Kidney tubule cell (primary cell): ENCODE measurements at regions not wholly inside any gene's neighbourhood (a gene's known extent, or its start where the extent isn't known, plus 50 kb on each side); places are given as distances from the start of the nearest gene placed in this dataset.
"Not testable (repeated sequence)": the region's sequence is repeated elsewhere in the genome, so short reads cannot be mapped to it uniquely, and the experiment has no call there.

ENCODE experiments used
- DNase-seq: peaks from one replicate; pipeline ENCODE4 v3.0.0-alpha.2; 2018; ENCODE audit warnings: low spot score

DNA sequence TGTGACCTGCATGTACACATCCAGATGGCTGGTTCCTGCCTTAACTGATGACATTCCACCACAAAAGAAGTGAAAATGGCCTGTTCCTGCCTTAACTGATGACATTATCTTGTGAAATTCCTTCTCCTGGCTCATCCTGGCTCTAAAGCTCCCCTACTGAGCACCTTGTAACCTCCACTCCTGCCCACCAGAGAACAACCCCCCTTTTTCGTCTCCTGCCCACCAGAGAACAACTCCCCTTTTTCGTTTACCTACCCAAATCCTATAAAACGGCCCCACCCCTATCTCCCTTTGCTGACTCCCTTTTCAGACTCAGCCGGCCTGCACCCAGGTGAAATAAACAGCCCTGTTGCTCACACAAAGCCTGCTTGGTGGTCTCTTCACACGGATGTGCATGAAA is 212.2 kb downstream of the KITLG start:
- not testable (repeated sequence) for DNase-seq

DNA sequence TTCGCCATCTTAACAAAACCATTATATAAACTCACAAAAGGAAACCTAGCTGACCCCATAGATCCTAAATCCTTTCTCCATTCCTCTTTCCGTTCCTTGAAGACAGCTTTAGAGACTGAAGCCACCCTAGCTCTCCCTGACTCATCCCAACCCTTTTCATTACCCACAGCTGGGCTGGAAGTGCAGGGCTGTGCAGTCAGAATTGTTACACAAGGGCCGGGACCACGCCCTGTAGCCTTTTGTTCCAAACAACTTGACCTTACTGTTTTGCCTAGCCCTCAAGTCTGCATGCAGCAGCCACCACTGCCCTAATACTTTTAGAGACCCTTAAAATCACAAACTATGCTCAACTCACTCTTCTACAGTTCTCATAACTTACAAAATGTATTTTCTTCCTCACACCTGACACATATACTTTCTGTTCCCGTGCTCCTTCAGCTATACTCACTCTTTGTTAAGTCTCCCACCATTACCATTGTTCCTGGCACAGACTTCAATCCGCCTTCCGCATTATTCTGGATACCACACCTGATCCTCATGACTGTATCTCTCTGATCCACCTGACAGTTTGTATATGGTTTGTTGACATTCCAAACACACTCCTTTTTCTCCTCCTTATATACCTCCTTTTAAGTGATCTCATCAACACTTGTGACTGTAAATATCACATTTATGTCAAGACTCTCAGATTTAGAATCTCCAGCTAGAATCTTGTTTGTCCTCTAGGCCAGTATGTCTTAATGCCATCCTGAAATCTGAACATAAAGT is 208.7 kb downstream of the KITLG start:
- no peak for DNase-seq

- peak; percentile 37 for DNase-seq
Measured at GRCh38 chr12:88375306-88376305, 204.7 kb downstream of the KITLG start.

- DNase-seq = no peak
Measured at GRCh38 chr12:88377973-88378372, 202.3 kb downstream of the KITLG start.

DNA sequence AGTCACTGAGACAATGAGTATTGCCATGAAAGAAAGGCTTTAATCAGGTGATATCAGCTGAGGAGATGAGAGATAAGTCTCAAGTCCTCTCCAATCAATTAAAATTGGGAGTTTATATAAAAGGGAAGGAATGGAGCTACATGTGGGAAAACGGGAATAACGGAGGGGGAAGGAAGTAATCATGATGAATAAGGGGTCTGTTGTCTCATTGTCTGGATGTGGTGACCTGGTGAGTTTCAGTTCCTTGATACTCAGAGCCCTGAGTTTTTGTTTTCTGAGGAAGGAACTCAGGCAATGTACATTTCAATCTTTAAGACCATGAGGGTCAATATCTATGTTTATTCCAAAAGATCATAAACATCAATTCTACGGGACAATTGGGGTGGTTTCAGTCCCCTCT is 198.8 kb downstream of the KITLG start:
- no peak for DNase-seq

- DNase-seq = no peak
Measured at GRCh38 chr12:88383405-88383804, 196.9 kb downstream of the KITLG start.

DNA sequence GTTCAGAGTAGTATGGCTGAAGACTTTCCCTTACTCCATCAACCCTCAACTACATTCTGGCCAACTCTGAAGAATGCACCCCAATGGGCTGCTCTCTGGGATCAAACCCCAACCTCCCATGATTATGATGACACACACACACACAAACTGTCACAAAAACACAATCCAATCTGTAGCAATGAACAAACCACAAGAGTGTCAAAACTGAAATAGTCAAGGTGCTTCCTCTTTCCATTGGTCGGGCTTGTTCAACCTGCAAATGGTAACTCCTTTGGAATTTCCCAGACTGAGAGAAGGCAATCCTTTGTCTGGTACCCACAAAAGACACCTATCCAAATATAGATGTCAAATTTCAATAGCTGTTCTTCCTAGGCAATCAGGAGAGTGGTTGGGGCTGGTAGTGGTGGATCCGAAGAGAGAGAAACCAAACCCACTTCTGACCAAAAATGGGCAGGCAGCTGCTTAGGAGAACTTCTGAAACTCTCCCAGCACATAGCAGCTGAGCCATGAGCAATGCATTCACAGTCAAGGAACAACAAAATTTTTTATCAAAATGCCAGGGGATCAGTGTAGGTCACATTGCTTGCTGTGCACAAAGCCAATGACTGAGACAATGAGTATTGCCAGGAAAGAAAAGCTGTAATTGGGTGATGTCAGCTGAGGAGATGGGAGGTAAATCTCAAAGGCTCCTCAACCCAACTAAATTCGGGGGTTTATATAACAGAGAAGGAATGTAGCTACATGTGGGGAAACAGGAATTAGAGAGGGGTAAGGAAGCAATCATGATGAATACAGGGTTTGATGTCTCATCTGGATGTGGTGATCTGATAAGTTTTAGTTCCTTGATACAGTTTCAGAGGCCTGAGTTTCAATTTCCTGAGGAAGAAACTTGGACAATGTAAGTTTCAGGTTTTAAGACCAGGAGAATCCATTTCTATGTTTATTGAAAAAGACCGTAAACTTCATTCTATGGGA is 191.4 kb downstream of the KITLG start:
- peak; percentile 32 for DNase-seq

- no peak for DNase-seq
Measured at GRCh38 chr12:88390811-88391210, 189.5 kb downstream of the KITLG start.

DNA sequence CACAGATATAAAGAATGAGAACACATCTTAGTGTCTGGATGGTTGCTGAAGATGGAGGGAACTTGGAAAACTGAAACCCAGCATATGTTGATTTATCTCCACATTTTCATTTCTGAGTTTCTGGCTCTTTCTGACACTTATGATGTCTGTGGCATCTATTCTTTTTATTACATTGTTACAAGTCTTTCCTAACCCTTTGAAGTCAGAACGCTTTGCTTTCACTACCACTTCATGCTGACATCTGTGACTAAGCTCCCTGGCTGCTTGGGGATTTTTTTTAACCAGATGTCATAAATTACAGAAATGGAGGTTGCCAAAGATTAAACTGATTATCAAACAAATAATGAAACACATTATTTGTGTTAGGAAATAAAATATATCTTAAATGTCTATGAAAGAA is 188.7 kb downstream of the KITLG start:
- DNase-seq = peak; percentile 77

- peak; percentile 56 for DNase-seq
Measured at GRCh38 chr12:88393017-88393767, 187.1 kb downstream of the KITLG start.

DNA sequence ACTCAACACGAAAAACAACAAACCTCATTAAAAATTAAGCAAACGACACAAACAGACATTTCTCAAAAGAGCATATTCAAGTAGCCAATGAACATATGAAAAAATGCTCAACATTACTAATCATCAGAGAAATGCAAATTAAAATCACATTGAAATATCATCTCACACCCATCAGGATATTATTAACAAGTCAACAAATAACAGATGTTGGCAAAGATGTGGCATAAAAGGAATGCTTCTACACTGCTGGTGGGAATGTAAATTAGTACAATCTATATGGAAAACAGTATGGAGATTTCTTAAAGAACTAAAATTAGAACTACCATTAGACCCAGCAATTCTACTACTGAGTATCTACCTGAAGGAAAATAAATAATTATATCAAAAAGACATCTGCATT is 182.2 kb downstream of the KITLG start:
- DNase-seq = no peak

GRCh38 chr12:88399811-88400210 is 180.5 kb downstream of the KITLG start:
- DNase-seq = peak; percentile 41

GRCh38 chr12:88400302-88400701 is 180.0 kb downstream of the KITLG start:
- no peak for DNase-seq

- DNase-seq = no peak
Measured at GRCh38 chr12:88401155-88401554, 179.1 kb downstream of the KITLG start.

- DNase-seq = no peak
Measured at GRCh38 chr12:88406905-88407304, 173.4 kb downstream of the KITLG start.

GRCh38 chr12:88408823-88409222 is 171.4 kb downstream of the KITLG start:
- peak; percentile 59 for DNase-seq

GRCh38 chr12:88409257-88409656 is 171.0 kb downstream of the KITLG start:
- DNase-seq = no peak

DNA sequence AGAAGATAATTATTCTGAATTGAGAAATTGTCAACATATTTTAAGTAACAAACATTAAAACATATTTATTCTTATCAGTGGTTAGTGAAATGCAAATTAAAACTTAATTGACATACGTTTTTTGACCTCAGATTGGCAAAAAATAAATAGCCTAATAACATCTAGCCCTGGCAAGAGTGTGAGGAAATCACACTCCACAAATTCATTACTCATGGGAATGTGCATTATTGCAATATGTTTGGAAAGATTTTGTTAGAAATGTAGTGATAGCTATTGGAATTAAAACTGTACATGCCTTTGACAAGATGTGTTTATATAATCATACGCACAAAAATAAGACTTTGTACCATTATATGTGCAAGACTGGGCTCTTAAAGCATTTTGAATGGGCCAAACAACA is 168.6 kb downstream of the KITLG start:
- DNase-seq = no peak

DNA sequence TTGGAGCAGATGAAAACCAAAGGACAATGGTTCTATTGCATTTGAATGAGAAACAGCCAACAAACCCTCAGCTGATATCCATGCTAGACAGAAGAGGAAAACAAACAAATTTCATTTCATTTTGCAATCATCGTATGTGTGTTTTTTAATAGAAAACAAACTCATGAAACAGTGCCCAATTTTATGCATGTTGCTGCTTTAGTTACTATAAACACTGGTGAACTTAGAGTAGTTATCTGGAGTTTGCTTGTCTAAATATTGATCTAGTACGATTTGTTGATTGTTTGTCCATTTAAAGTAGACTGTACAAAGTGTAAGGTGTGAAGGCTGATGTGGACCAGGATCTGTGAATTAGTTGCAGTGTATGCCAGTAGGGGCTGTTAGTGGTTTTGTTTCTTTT is 166.6 kb downstream of the KITLG start:
- no peak for DNase-seq

DNA sequence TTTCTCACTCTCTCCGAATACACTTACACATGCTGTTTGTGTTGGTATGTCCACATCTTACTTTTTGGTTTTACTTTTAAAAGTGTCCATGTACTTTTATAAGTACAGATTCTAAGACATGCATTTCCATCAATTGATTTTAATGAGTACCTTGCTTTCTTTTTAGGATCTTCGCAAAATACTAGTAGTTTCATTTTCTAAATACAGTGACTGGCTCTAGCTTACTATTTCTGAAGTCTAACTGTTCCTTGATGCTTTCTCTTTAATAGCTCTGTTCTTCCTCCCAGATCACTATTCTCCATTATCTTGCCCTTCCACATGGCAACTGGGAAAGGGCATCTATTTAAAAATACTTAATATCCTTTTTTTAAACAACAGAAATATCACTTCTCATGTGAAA is 164.1 kb downstream of the KITLG start:
- no peak for DNase-seq

GRCh38 chr12:88416786-88417185 is 163.5 kb downstream of the KITLG start:
- DNase-seq = no peak
